GM21825 (cell line): ENCODE measurements at regions not wholly inside any gene's neighbourhood (a gene's known extent, or its start where the extent isn't known, plus 50 kb on each side); places are given as distances from the start of the nearest gene placed in this dataset.
"Not testable (repeated sequence)": the region's sequence is repeated elsewhere in the genome, so short reads cannot be mapped to it uniquely, and the experiment has no call there.

ENCODE experiments used
- ATAC-seq: cut with Tn5 transposase; IDR thresholded peaks from one replicate; pipeline ENCODE4 v1.9.1; 2021; ENCODE audit warnings: mild to moderate bottlenecking, moderate library complexity; ENCODE audit not compliant: unreplicated experiment

DNA sequence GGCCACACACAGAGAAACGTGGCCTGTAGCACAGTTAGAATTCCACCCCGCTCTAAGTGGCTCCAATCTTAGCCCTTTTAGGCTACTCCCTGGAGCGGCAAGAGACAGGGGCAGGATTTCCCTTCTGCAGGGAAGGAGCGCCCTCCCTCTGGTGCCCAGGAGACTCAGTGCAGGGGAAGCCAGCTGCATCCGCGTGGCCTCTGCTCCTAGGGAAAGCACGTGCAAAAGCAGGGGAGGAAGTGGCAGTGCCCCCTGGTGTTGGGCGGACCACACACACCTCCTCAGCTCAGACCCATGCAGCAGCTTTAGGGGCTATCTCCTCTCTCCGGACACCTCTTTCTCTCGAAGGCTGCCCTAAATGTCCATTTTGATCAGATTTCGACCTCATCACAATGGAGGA, 50.0 kb downstream of the SPRING1 start:
- no peak for ATAC-seq

DNA sequence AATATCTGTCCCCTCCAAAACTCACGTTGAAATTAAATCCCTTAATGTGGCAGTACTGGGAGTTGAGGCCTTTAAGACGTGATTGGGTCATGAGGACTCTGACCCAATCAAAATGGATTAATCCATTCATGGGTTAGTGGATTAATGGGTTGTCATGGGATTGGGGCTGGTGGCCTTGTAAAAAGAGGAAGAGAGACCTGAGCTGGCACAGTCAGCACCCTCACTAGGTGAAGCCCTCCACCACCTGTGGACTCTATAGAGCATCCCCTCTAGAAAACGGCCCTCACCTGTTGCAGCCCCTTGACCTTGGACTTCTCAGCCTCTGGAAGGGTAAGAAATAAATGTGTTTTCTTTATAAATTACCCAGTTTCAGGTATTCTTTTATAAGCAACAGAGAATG, 53.0 kb downstream of the SPRING1 start:
- no peak for ATAC-seq

DNA sequence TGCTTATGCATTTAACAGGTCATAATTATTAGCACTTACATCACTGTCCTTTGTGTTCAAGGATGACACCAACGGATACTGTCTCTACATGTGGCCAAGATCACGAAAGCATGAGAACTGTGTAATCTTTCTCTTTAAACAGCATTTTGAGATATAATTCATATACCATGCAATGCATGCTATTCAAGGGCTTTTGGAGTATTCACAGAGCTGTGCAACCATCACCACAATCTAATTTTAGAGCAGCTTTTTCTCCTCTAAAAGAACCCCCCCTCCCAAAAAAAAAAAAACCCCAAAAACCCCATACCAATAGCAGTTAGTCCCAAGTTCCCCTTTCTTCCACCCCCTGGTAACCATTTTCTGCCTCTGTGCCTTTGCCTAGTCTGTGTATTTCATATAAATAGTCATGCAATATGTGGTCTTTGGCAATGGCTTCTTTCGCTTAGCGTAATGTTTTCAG, 60.6 kb downstream of the SPRING1 start:
- no peak for ATAC-seq

DNA sequence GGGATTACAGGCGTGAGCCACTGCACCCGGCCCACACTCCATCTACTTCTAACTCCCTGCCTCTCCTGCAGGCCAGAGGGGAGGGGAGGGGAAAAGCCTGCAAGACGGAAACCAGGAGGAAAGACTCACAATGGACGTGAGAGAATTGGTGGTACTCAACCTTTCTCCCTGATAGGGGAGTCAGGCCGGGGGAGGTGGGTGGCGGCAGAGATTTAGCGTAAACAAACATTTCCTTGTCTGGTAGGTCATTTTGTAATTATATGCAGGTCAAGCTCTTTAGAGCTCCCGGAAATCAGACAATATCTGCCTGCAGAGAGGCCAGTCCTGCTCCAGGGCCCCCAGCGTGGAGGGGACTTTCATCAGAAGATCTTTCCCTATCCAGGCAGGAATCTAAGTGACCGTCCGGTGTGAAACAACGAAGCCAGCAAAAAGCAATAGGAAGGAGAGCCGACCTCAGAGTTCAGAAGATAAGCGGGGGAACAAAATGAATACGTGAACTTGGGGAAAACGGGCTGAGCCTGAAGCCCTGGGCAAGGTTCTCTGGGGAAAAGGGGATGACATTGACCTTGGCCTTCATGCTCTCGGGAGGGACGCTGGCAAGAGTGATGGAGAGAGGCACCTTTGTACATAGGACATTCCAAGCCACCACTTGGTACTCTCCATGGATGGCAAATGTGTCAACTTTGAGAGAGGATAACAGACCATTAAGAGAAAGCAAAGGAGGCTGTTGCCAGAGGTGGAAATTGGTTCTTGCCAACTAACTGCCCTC, 62.3 kb downstream of the SPRING1 start:
- no peak for ATAC-seq

- no peak for ATAC-seq
These were observed 63.2 kb downstream of the SPRING1 start for GRCh38 chr12:116674643-116675183.

DNA sequence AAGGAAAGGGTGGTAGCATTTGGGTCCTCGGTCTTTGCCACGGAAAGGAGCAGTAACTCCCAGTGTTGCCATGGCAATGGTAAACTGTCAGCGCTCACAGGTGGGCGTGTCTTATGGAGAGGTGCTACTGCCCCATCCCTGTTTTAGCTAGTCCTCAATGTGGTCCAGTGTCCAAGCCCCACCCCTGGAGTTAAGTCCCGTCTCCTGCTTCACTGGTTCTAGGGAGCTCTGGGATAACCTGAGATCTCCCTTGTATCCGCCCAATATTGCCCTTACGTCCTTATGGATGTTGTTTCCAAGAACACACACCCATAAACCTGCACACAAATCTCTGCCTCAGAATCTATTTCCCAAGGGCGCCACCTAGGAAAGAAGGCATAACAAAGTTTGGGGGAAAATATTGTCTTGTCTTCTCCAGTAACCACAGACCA, 64.2 kb downstream of the SPRING1 start:
- no peak for ATAC-seq

- peak; percentile 55 for ATAC-seq
These were observed 64.9 kb downstream of the SPRING1 start for GRCh38 chr12:116672842-116673516.

GRCh38 chr12:116672010-116672409, 65.9 kb downstream of the SPRING1 start:
- no peak for ATAC-seq

DNA sequence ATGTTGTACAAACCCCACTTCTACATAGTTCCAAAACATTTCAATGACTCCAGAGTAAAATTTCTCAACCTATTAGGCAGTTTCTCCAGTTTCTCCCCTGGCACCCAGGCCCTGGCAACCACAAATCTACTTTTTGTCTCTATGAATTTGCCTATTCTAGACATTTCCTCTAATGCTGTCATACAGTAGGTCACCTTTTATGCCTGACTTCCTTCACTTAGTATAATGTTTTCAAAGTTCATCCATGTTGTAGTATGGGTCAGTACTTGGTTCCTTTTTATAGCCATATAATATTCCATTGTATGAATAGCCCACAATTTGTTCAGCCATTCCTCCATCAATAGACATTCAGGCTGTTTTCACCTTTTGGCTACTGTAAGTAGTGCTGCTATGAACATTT, 67.0 kb downstream of the SPRING1 start:
- no peak for ATAC-seq

DNA sequence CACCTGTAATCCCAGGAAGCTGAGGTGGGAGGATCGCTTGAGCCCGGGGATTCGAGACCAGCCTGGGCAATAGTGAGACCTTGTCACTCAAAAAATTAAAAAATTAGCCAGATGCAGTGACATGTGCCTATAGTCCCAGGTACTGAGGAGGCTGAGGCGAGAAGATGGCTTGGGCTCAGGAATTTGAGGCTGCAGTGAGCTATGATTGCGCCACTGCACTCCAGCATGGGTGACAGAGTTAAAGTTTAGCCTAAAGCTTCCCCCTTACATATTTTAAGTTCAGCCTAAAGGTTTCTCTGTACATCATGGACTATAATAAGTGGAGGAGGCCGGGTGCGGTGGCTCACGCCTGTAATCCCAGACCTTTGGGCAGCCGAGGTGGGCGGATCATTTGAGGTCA, 70.1 kb downstream of the SPRING1 start:
- ATAC-seq: no peak

- not testable (repeated sequence) for ATAC-seq
These were observed 71.0 kb downstream of the SPRING1 start for GRCh38 chr12:116666829-116667228.

- no peak for ATAC-seq
These were observed 71.6 kb downstream of the SPRING1 start for GRCh38 chr12:116666305-116666673.

DNA sequence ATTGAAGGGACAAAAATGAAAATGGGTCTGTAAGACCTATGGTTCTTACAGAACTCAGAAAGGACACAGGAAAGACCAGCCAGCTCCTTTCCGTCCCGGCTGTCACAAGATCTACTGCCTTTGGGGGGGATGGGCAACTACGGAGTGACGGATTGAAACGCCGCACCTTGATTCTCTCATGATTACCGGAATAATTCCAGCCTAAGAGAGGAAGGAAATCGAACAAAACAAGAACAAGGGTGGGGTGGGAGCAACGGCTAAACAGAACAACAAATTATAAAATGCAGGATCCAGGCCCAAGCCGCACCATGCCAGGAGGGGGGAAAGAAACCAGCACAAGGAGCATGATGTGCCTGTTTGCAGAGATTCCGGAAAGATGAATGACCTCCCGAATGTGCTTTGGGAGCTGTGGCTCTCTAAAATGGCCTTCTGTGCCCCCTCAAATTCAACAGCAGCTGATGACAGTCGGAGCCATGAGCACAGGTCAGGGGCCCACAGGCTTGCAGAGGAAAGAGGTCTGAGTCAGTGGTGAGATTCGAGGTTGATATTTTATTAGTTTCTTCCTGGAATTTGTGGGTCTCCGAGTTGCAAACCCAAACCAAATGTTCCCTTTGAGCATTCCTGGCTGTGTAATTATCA, 72.1 kb downstream of the SPRING1 start:
- ATAC-seq: no peak

GRCh38 chr12:116664085-116664484, 73.8 kb downstream of the SPRING1 start:
- ATAC-seq: no peak

DNA sequence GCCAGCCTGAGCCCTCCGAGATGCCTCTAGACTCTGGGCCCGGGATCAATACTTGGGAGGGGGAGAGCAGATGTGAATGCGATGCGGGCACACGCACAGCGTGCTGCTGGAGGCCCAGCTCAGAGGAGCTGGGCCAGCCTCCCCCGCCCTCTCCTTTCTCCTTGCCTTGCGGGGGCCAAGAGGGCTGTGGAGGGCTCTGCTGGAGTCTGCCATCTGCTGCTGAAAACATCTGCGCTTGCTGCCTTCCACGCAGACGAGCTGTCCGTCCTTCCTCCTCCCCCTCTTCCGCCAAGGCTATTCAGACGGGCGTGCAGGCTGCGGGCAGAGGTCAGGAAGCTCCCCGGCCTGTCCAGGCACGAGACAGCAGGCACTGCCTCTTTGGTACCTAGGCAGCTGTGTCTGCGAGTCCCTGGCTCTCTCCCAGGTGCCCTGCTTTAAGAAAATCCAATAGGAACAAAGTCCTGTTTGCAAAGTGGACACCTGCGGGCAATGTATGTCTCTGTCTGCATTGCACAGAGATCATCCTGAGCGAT, 75.2 kb downstream of the SPRING1 start:
- no peak for ATAC-seq

- no peak for ATAC-seq
These were observed 76.5 kb downstream of the SPRING1 start for GRCh38 chr12:116661341-116661740.

GRCh38 chr12:116660740-116661139, 77.1 kb downstream of the SPRING1 start:
- ATAC-seq: not testable (repeated sequence)

DNA sequence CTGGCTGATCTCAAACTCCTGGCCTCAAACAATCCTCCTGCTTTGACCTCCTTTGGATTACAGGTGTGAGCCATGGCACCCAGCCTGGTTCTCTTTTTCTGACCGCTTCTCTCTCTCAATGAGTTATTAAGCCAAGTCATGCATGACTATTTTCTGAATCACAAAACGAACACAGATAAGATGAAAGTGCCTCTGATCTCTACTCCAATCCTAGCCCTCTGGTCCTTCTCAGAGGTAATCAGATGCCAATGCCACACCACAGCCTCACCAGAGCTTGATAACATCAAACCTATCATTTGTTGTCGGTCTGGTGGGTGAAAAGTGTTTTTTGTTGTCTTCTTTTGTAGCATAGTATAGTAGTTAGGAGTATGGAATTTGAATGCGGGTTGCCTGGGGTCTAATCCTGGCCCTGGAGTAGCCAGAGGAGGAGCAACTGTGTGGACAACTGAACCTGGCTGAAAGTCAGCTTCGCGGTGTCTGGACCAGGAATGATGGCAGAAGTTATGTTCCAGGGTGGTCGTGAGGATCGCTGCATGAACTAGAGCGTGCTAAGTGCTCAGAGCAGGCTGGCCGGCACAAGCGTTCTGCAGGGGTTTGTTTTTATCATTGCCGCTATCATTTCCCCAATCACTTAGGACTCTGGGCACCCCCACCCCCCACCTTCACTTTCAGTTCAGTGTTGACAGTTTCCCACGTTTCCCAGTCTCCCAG, 77.9 kb downstream of the SPRING1 start:
- ATAC-seq: no peak

- no peak for ATAC-seq
These were observed 79.9 kb downstream of the SPRING1 start for GRCh38 chr12:116657921-116658495.

GRCh38 chr12:116656306-116656705, 81.6 kb downstream of the SPRING1 start:
- ATAC-seq: no peak
